H1 (cell line): ENCODE measurements at regions not wholly inside any gene's neighbourhood (a gene's known extent, or its start where the extent isn't known, plus 50 kb on each side); places are given as distances from the start of the nearest gene placed in this dataset.
A peak's percentile ranks its signal among the peaks of the same experiment; 100 is the strongest.

Experiments
- CTCF ChIA-PET: fragments of 300-600 bp; sonication (Branson Sonifier 250); formaldehyde crosslinking; loops from one replicate; lab custom pipeline; 2021; ENCODE audit not compliant: partially characterized antibody; lab: Charles Lee
- POLR2A ChIA-PET: fragments of 300-600 bp; sonication (Branson Sonifier 250); formaldehyde crosslinking; loops from one replicate; lab custom pipeline; 2021; ENCODE audit warnings: inconsistent platforms; ENCODE audit not compliant: partially characterized antibody; lab: Charles Lee
- DNase-seq, 2 experiments: peaks; one replicate each; pipeline versions ENCODE4 v3.0.0 to v3.0.0-alpha.2; 2010 to 2022; ENCODE audit warnings: low spot score in 2 of 2, low read depth in 1 of 2, mixed read lengths in 1 of 2
- FAIRE-seq: peaks from 2 replicates; lab custom pipeline; 2011; peaks lifted over from hg19 to GRCh38; lab: Jason Lieb, UNC
- H2AFZ ChIP-seq: 2 replicates; pipeline ENCODE4 v1.8.1; 2012; ENCODE audit warnings: low read length, inconsistent platforms
- H2AK5ac ChIP-seq: 2 replicates; pipeline ENCODE4 v1.6.1; 2013; ENCODE audit warnings: low read depth, low read length
- H2BK120ac ChIP-seq: replicated peaks from 2 replicates; pipeline ENCODE3; 2013; ENCODE audit warnings: low read depth, low read length, inconsistent platforms
- H2BK12ac ChIP-seq: 2 replicates; pipeline ENCODE4 v1.6.1; 2013; ENCODE audit warnings: low read depth, low read length
- H2BK15ac ChIP-seq: 2 replicates; pipeline ENCODE4 v1.6.1; 2013; ENCODE audit warnings: low read length
- H2BK20ac ChIP-seq: 2 replicates; pipeline ENCODE4 v1.6.1; 2013; ENCODE audit warnings: low read length
- H2BK5ac ChIP-seq: 2 replicates; pipeline ENCODE4 v1.6.1; 2013; ENCODE audit warnings: low read depth, low read length
- H3K14ac ChIP-seq: 2 replicates; pipeline ENCODE4 v1.6.1; 2013; ENCODE audit warnings: inconsistent platforms; ENCODE audit not compliant: insufficient read length
- H3K18ac ChIP-seq: 2 replicates; pipeline ENCODE4 v1.6.1; 2013; ENCODE audit warnings: low read length; ENCODE audit errors: extremely low read depth
- H3K23ac ChIP-seq: 2 replicates; pipeline ENCODE4 v1.6.1; 2013; ENCODE audit warnings: inconsistent platforms; ENCODE audit not compliant: insufficient read length
- H3K23me2 ChIP-seq: 2 replicates; pipeline ENCODE4 v1.6.1; 2013; ENCODE audit warnings: low read depth, low read length
- H3K27ac ChIP-seq: 2 replicates; pipeline ENCODE4 v1.6.1; 2011; ENCODE audit warnings: low read depth, low read length, inconsistent platforms
- H3K27me3 ChIP-seq, 4 experiments: replicated peaks in 1 of 4; 1 replicate in 1 of 4; 2 replicates in 3 of 4; pipeline versions ENCODE4 v1.6.1 to v1.8.1; 2011 to 2013; ENCODE audit warnings: low read length in 3 of 4, mild to moderate bottlenecking in 3 of 4, inconsistent platforms in 2 of 4, mixed read lengths in 2 of 4, moderate library complexity in 1 of 4; ENCODE audit not compliant: control insufficient read depth in 3 of 4, insufficient read depth in 3 of 4; ENCODE audit errors: extremely low read depth in 1 of 4
- H3K36me3 ChIP-seq, 4 experiments: 2 replicates each; pipeline versions ENCODE4 v1.6.1 to v1.8.1; 2011 to 2013; ENCODE audit warnings: mild to moderate bottlenecking in 4 of 4, low read length in 3 of 4, moderate library complexity in 2 of 4, control low read depth in 1 of 4, inconsistent platforms in 1 of 4; ENCODE audit not compliant: insufficient read depth in 4 of 4, control insufficient read depth in 2 of 4
- H3K4ac ChIP-seq: replicated peaks from 2 replicates; pipeline ENCODE3; 2013; ENCODE audit warnings: low read length, low read depth, mixed read lengths, inconsistent platforms; ENCODE audit not compliant: insufficient read length
- H3K4me1 ChIP-seq, 4 experiments: replicated peaks in 1 of 4; 1 replicate in 1 of 4; 2 replicates in 3 of 4; pipeline versions ENCODE4 v1.6.1 to v1.8.1; 2011 to 2013; ENCODE audit warnings: low read length in 3 of 4, inconsistent platforms in 2 of 4, mixed read lengths in 1 of 4; ENCODE audit not compliant: insufficient read depth in 4 of 4, control insufficient read depth in 3 of 4
- H3K4me2 ChIP-seq, 2 experiments: 2 replicates each; pipeline versions ENCODE4 v1.6.1 to v1.8.1; 2011 to 2013; ENCODE audit warnings: low read depth in 2 of 2, low read length in 2 of 2, control low read depth in 1 of 2, inconsistent platforms in 1 of 2, mild to moderate bottlenecking in 1 of 2; ENCODE audit not compliant: insufficient read depth in 1 of 2
- H3K4me3 ChIP-seq, 4 experiments: fragments of 200-600, 300-600 bp in 1 of 4; sonication (generic), shearing (Covaris generic), sonication (Bioruptor Twin) in 1 of 4; 2 replicates each; pipeline versions ENCODE4 v1.5.1 to v1.8.1; 2011 to 2016; ENCODE audit warnings: low read length in 4 of 4, low read depth in 3 of 4, control low read depth in 2 of 4, inconsistent platforms in 2 of 4, mild to moderate bottlenecking in 2 of 4, mixed read lengths in 1 of 4, moderate library complexity in 1 of 4; ENCODE audit not compliant: insufficient read depth in 2 of 4; ENCODE audit errors: extremely low read depth in 1 of 4
- H3K56ac ChIP-seq: replicated peaks from 2 replicates; pipeline ENCODE3; 2013; ENCODE audit warnings: low read depth, mild to moderate bottlenecking, mixed read lengths, low read length, inconsistent platforms; ENCODE audit not compliant: insufficient read length
- H3K79me1 ChIP-seq: 2 replicates; pipeline ENCODE4 v1.6.1; 2013; ENCODE audit warnings: low read depth, low read length, control low read depth
- H3K79me2 ChIP-seq, 2 experiments: 2 replicates each; pipeline versions ENCODE4 v1.6.1 to v1.8.1; 2012 to 2013; ENCODE audit warnings: low read length in 2 of 2, mild to moderate bottlenecking in 2 of 2, inconsistent platforms in 1 of 2; ENCODE audit not compliant: insufficient read depth in 2 of 2, control insufficient read depth in 1 of 2
- H3K9ac ChIP-seq, 4 experiments: replicated peaks in 1 of 4; 1 replicate in 1 of 4; 2 replicates in 3 of 4; pipeline versions ENCODE4 v1.6.1 to v1.8.1; 2011 to 2013; ENCODE audit warnings: low read depth in 3 of 4, low read length in 3 of 4, control low read depth in 2 of 4, mild to moderate bottlenecking in 2 of 4, moderate library complexity in 2 of 4, inconsistent platforms in 1 of 4; ENCODE audit errors: extremely low read depth in 1 of 4
- H3K9me3 ChIP-seq, 2 experiments: 2 replicates each; pipeline versions ENCODE4 v1.6.1 to v1.8.1; 2012 to 2013; ENCODE audit warnings: mild to moderate bottlenecking in 2 of 2, moderate library complexity in 2 of 2, control low read depth in 1 of 2, inconsistent platforms in 1 of 2, low read depth in 1 of 2, low read length in 1 of 2, mixed read lengths in 1 of 2; ENCODE audit not compliant: insufficient read depth in 2 of 2
- H4K20me1 ChIP-seq, 2 experiments: replicated peaks in 1 of 2; 2 replicates each; pipeline versions ENCODE3 to v1.8.1; 2011 to 2013; ENCODE audit warnings: inconsistent platforms in 2 of 2, low read length in 2 of 2, mild to moderate bottlenecking in 1 of 2; ENCODE audit not compliant: insufficient read depth in 2 of 2, control insufficient read depth in 1 of 2
- H4K5ac ChIP-seq: 2 replicates; pipeline ENCODE4 v1.6.1; 2013; ENCODE audit warnings: low read length, low read depth, mixed read lengths, inconsistent platforms; ENCODE audit not compliant: insufficient read length
- H4K8ac ChIP-seq: 2 replicates; pipeline ENCODE4 v1.8.0; 2013; ENCODE audit warnings: mild to moderate bottlenecking, moderate library complexity, low read length, inconsistent platforms; ENCODE audit not compliant: insufficient read depth; ENCODE audit errors: extremely low read depth
- H4K91ac ChIP-seq: replicated peaks from 2 replicates; pipeline ENCODE3; 2013; ENCODE audit warnings: low read length, mixed read lengths, inconsistent platforms; ENCODE audit not compliant: insufficient read length
- NRF1 ChIP-seq: IDR thresholded peaks from 2 replicates; pipeline ENCODE4 v1.6.1; 2011; ENCODE audit warnings: mild to moderate bottlenecking, low read depth, low read length, improper control_type of control experiment
- WGBS, 2 experiments: shearing (Covaris generic) in 1 of 2; methylation state at CpG; one replicate each; pipeline versions ENCODE4 v1.1.6 to v1.1.7; 2013 to 2015; ENCODE audit warnings: low lambda C conversion rate in 2 of 2, mixed read lengths in 2 of 2, inconsistent platforms in 1 of 2, low coverage in 1 of 2, missing lambda C conversion rate in 1 of 2; ENCODE audit not compliant: insufficient replicate concordance in 2 of 2, insufficient coverage in 1 of 2, insufficient read length in 1 of 2; ENCODE audit errors: extremely low coverage in 1 of 2, missing lambda C conversion rate in 1 of 2; 5-methylcytosine and 5-hydroxymethylcytosine counted together

GRCh38 chr7:12770227-12770975, 83.0 kb downstream of the ARL4A start:
- Histone ChIP-seq H2AFZ (peak overlapping the region; percentile 29; the same call in 1 of the 2 replicates), H3K4me2 (peak overlapping the region; percentile 21 to 30; a peak in 2 of 4 replicates), H3K27me3 (no peaks in the 10 kb centered on the region), H3K14ac (no peak overlapping the region), H3K4me1 (peaks cover 0 to 25% (median 4%) of the 10 kb centered on the region in 4 experiments; a peak in 6 of 7 replicates), H2BK12ac (no peak overlapping the region), H3K9ac (no peak overlapping the region), H3K18ac (no peak overlapping the region), H4K20me1 (no peaks in the 10 kb centered on the region), H3K79me2 (no peaks in the 10 kb centered on the region), H4K91ac (no peak overlapping the region), H2BK120ac (no peak overlapping the region), H3K79me1 (no peaks in the 10 kb centered on the region), H2BK15ac (no peak overlapping the region), H4K8ac (no peak overlapping the region), H3K27ac (no peak overlapping the region), H2BK5ac (0 out of 2 replicates have a peak overlapping the region, but pooled peaks have one; percentile 0), H3K4ac (no peak overlapping the region), H2BK20ac (0 out of 2 replicates have a peak overlapping the region, but pooled peaks have one; percentile 95), H4K5ac (no peak overlapping the region), H2AK5ac (no peak overlapping the region), H3K36me3 (no peaks in the 10 kb centered on the region), H3K23me2 (no peaks in the 10 kb centered on the region), H3K9me3 (no peaks in the 10 kb centered on the region), H3K56ac (no peak overlapping the region), H3K23ac (no peak overlapping the region), H3K4me3 (no peak overlapping the region)
- POLR2A ChIA-PET: no interaction called here
- CTCF ChIA-PET: interaction anchor here (1.2 kb wide), 1 partner anchor 21 kb away, joined by 3 read pairs; no protein-coding TSS in a partner anchor
- no peak for FAIRE-seq
- WGBS, 2 experiments: 36% methylated on average over 3 of the region's 3 CpGs; no CpG with 5 or more reads in 1 of the 2 experiments
- no peak for DNase-seq
- no peak for TF ChIP-seq NRF1
